ENCODE measurements at regions not wholly inside any gene's neighbourhood (a gene's known extent, or its start where the extent isn't known, plus 50 kb on each side); places are given as distances from the start of the nearest gene placed in this dataset.
"Not testable (repeated sequence)": the region's sequence is repeated elsewhere in the genome, so short reads cannot be mapped to it uniquely, and the experiment has no call there.

DNA sequence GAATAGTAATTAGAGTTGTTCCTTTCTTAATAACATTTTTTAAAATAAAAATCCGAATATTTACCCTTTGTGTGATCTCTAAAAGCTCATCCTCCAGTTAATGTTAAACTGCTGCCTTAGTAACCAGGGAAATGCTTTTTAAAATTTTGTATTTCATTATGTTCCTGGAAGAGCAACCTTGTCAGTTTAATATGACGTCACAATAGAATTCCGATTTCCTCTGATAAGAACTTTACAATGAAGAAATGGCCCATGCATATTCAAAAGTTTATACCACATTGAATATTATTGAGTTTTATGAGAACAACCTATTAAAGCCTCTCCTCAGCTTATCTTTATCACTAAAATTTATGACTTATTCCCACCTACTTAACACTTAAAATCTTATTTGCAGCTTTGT lies 1566.6 kb downstream of the EFNB2 start:
- DNase-seq: no peak

DNA sequence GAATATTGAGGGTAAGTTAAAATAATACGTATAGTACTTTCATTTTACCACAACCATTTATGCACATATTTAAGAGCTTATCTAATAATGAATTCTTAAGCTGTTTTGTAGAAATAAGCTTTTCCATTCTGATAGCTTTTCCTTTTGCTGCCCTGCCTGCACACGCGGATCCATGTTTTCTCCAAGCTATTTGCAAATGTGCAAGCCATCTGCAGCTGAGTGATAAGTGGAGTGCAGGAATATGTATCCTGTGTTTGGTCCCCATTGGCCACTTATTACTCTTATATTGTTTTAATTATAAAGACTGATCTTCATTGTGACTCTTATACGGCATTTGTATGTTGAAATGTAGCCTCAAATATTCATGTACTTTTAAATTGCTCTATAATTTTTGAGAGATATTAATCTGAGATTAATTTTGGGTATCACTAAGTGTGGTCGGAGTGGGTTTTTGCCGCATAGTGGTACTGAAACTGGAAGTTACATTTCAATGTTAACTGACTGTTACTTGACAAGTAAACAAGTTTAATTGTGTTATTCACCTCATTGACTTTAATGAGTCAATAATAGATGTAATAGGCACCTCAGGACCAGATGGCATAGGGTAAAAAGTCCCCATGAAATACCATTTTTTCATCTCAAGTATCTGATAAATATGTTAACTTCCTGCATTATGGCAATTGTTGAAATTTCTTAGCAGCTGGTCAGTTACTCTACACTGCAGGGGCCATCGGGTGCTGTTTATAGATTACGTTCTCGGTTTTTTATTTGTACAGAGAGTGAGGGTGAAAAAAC lies 1567.4 kb downstream of the EFNB2 start:
- DNase-seq: no peak

DNA sequence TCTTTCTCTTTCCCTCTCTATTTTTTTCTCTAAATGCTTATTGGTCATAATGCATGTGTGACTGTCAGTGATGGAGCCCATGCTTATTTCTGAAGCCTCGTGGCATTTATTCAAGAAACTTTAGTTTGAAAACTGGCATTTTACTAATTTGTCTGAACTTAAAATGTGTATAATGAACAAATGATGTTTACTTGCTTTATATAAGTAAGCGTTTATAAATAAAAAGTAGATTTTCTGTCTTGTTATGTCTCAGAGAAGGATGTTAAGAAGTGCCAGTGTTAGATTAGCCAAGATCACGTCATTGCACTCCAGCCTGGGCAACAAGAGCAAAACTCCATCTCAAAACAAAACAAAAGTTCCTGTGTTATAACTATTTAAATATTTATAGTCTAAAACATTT lies 1568.1 kb downstream of the EFNB2 start:
- DNase-seq: no peak

DNA sequence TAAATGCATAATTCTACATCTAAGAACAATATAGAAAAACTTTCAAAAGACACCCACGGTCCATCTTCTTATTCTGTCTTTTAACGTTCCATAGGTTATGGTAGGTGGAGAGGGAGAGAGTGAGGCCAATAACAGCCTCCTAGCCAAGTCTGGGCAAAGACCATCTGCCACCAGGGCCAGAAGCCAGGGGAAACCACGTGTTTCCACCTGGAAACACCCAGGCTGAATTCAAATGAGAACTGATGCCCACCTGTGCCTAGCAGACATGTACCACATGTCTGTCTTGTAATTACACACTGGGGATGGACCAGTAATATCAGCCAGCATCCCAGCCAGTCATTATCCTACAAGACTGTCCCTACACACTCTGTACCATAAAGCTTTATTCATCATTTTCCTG lies 1573.1 kb downstream of the EFNB2 start:
- no peak for DNase-seq

DNA sequence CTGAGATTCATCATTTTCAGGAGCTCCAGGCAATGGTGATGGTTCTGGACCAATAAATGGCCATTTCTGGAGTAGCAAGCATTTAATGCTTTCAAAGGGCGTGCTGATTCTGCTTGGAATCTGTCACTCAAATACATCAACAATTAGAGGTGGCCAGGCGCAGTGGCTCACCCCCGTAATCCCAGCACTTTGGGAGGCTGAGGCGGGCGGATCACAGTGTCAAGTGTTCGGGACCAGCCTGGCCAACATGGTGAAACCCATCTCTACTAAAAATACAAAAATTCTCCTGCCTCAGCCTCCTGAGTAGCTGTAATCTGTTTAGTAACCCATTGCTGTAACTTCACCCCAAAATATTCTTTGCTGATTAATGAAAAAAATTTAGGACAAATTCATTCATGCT lies 1574.2 kb downstream of the EFNB2 start:
- DNase-seq: no peak

DNA sequence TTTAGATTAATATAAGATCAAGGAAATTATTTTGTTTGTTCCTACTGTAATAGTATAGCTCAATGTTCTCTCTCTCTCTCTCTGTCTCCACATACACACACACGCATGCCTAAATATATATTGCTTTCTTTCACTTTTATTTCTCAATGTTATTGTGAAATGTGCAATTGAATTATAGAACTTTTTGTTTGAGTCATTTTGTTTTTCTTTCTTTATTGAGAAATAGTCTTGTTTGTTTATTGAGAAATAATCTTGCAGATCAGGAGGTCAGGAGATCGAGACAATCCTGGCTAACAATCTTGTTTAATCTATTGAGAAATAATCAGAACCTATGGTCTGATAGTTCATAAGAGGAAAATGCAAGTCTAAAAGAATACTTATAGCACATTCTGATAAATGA lies 1581.3 kb downstream of the EFNB2 start:
- no peak for DNase-seq

DNA sequence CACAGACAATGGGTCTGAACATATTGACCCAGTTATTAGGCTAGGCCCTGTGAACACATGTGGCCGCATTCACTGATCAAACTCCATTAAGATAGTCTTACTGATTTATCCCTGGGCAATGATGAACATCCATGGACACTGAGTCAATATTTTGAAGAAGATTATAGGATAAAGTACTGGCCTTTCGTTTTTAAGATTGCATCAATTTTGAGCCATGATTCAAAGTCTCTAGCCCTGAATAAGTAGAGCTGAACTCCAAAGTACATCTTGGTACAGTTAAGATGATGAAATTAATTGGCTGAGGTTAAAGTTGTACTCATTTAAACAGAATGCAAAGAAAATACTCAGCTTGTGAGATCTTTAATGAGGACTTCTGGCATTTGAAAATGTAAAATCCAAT lies 1581.9 kb downstream of the EFNB2 start:
- no peak for DNase-seq

DNA sequence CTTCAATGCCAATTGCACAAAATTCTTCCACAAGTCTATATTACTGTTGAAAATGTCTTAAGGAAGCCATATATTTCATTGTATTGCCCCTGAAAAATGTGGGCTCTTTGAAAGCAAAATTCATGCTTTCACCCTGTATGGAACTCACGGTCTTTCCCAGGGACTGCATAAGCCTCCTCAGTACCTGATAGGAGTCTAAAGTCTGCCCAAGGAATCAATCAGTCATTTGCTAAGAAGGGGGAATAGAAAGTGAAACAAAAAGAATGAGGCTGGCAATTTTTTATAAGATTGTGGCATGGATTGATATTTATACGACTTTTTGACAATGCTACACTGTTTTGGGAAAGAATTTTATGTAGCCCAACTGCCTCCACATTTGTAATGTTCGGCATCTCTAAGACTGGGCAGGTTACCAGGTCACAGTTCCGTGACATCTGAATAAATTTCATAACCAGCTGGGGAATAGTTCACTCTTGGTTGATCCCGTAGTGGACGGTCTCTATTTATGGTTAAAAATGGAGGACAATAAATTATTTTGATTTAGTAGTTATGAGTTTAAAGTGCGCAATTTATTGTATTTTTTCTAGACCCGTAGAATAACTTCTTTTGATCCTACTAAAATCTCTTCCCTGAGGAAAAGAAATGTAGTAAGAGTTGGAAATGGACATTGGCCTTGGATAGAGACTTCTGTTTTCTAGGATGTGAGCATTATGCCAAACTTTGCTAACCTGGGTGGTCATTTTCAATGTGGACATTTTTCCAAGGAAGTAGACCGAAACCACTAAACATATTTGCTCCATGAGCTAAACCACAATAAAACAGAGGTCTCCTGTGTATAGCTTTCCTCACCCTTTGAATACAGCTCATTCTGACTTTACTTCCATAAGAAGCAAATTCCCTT lies 1585.4 kb downstream of the EFNB2 start:
- no peak for DNase-seq

DNA sequence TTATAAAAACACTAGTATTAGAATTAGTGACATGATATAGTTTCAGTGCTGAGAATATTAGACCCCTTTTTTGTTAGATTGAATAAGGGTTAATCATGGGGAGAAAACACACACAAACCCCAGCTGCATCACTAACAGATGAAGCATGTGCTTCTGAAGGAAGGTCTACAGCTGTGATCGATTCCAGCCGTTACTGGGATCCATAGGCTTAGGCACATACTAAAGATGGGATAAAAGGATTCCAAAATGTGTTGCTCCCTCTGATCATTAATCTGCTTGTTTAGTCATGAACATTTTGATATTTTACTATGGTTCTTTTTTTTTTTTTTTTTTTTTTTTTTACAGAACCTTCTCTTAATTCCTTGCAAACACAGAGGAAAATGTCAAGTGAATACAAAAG lies 1591.3 kb downstream of the EFNB2 start:
- DNase-seq: no peak

DNA sequence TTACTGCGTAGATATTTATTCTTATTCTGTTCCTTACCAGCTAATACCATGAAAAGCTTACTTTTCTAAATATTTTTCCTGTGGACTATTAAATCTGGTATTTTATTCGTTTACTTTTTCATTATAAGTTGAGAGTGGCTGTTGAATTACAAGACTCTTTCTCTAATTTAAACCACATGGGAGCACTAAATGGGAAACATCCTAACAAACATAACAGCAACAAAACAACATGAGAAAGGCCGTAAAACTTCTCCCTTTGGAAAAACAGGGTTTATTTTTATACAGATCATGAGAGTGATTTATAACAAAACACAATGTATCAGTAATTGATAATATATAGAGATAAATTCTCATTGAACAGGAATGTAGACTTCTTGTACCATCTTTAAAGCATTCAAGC lies 1592.1 kb downstream of the EFNB2 start:
- DNase-seq: no peak

DNA sequence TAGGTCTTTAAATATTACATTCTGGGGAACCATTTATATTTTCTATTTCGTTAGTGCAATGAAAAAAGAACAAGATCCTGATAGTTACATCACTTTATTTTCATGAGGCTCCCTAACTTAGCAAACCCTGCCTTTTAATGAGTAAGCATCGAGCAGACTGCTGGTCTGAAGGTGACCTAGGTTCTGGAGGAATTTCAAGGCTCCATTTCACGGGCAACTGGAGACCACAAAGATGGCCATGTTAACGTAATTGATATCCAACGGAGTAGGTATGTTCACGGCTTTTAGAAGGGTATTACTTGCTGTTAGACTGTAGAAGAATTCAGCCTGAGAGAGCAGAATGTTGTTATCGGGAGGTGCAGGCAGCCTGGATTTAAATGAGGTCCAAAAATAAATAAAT lies 1597.6 kb downstream of the EFNB2 start:
- no peak for DNase-seq

DNA sequence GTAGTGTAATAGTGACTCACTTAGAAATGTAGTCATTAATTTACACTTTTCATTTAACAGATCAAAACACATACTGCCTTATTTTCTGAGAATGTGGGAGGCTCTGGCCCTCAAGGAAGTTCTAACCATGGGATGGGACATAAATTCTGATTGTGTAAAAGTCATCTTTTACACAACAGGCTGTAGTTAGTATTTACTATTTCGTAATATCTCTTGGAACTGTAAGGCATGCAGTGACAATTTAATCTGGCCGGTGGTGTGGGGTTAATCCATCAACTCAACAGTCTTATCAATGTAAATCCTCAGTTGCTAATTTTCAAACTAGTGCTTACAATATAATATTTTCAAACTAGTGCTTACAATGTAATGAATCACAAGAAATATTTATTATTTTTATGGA lies 1599.2 kb downstream of the EFNB2 start:
- no peak for DNase-seq

DNA sequence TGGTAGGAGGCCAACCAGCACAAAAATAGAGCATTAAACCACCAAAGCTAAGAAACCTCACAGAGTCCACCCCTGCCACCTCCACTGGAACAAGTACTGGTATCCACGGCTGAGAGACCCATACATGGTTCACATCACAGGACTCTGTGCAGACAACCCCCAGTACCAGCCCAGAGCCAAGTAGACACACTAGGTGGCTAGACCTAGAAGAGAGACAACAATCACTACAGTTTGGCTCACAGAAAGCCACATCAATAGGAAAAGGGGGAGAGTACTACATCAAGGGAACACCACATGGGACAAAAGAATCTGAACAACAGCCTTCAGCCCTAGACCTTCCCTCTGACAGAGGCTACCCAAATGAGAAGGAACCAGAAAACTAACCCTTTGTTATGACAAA lies 1614.9 kb downstream of the EFNB2 start:
- not testable (repeated sequence) for DNase-seq

DNA sequence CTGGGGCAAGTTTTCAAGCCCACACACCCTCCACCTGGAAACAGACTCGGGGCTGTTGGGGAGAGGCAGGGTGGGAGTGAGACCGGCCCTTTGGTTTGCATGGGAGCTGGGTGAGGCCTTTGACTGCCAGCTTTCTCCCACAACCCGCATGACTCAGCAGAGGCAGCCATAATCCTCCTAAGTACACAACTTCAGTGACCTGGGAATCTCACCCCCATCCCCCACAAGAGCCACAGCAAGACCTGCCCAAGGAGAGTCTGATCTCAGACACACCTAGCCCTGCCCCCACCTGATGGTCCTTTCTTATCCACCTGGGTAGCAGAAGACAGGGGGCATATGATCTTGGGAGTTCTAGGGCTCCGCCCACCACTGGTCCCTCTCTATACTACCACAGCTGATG lies 1615.4 kb downstream of the EFNB2 start:
- DNase-seq: no peak

DNA sequence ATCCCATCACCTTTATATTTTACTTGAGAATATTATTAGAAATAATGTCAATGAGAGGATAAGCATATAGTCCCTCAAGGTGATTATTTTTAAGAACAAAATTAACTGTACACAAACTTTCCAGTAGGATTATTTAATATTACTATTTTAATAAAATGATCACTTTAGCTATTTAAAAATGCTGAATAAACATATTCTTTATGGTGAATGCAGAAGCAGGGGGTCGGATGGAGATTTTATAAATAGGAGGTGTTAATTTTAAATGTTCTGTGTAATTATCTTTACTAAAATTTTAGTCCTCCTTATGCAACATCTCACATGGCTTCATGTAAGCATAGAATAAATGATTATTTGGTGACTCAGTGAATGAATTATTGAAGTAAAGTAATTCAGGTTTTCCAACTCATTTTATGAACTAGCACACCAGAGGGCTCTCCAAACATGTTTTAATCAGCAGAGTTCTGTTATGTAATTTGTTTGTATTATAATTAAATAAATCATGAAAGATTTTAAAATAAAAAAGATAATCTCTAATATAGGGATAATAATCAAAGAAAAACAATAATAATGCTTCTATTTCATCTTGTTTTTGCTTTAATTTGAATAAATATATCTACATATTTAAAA lies 1635.2 kb downstream of the EFNB2 start:
- no peak for DNase-seq

DNA sequence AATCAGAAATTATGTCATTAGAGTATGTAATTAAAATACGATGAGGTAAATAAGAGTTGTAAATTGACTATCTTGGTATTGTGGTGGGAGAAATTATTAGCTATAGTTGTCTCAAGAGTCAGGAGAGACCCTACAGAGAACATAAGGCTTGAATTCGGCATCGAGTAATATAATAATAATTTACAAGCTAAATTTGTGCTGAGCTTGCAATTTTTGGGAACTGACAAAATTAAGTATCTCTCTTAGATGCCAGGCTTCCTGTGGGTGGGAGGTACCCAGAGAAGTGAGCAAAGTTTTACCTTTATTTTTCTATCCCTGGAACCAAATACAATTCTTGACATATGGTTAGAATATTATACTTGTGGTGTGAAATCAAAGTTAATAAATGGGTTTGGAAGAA lies 1637.0 kb downstream of the EFNB2 start:
- DNase-seq: no peak

DNA sequence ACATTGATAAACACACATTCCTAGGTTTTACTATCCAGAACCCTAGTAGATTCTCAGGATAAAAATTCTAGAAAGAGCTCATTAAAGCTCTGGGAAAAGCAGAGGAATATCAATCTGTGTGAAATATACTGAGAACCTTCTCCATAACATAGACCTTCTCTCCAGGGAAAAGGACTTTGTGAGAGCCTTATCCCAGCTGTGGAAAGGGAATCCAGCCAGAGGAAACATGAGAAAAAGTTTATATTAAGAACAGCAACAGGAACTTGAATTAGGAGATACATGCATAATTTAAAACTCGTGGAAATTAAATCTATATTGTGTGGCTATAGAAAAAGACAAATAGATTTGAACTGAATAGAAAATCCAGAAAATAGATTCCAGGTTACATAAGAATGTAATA lies 1639.9 kb downstream of the EFNB2 start:
- DNase-seq: no peak

DNA sequence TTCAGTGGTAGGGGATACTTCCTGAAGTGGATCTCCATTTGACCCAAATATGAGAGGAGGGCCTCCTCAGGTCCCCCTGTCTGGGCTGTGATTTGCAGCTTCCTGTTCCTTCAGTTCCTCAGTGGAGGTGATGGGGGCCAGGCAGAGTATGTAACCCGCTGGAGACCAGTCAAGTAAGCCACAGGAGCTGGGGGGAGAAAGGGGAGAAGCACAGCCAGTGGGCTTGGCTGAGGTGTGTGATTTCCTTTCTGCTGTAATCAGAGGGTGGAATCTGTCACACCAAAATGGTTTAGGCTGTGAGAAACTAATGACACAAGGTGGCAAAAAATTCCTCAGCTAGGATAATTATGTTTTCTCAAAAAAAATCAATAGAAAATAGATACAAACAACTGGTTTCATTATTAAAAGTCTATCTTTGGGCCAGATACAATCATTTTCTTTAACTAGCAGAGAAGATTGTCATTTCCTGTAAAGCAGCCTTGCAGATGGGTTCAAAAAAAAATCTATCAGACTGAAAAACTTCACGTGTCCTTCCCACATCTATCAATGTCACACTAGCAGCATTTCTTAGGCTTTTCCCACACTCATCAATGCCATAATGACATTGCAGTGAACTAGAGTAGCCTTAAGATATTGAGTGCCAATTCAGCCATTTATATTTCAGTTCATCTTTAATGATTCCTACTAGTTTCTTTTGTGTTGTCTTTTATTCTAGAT lies 1660.3 kb downstream of the EFNB2 start:
- no peak for DNase-seq

DNA sequence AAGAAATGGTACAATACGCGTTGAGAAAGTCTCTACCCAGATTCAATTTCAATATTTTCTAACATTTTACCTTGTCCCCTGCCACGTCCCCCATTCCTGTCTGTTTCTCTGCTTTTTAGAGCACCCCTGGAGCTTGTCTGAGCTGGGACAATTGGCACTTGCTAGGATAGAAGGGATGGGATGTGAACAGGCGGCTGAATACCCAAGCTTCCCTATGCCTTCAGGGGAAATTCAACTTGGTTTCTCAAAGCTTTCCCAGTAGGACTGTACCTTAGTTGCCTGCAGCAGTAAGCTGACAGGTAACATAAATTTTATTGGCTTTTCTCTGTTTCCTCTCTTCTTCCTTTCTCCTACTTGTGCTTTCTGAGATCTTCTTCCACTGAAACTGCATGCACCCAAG lies 1663.3 kb downstream of the EFNB2 start:
- DNase-seq: no peak

DNA sequence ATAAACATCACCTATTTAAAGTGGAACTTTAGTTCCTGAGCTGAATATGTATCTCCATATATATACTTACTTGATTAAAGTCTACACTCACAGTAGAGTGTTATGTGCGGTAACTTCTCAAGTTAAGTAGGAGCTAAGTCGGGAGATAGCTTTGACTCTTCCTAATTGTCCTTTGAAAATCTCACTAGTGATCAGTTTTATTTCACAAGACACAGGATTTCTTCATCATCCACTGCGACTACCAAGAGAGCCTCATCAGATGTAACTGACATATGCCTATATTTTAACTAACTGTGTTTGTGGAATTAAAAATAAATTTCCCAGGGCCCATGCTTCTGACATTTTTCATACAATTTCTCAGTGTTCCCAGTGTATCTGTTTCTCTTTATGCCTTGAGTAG lies 1664.0 kb downstream of the EFNB2 start:
- DNase-seq: no peak

DNA sequence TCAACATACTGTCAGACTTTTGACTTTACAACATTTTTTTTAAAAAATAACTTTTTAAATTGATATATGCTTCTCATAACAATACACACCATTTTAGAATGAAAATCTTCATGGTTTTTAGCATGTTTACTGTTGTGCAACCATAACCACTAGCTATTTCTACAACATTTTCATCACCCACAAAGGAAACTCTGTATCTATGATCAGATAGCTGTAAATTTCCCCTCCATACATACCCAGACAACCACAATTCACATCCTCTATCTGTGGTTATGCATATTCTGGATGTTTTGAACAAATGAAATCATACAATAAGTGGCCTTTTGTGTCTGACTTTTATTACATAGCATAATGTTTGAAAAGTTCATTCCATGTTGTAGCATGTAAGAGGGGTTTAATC lies 1666.0 kb downstream of the EFNB2 start:
- no peak for DNase-seq

DNA sequence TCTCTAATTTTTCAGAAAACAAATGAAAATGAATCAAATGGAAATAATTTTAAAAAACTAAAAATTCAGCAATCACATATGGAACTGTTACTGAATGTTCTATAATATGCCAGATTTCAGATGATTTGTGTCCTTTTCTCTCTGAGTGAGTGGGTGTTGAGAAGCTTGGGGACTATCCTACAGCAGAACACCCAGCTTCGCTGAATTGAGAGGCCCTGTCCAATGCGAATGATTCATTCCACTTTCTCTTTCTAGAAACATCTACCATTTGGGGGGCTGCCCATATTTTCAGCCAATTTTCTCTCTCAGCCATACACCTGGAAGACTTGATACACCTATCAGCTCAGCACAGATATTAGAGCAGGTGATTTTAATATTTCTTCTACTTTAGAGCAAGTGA lies 1666.7 kb downstream of the EFNB2 start:
- no peak for DNase-seq

DNA sequence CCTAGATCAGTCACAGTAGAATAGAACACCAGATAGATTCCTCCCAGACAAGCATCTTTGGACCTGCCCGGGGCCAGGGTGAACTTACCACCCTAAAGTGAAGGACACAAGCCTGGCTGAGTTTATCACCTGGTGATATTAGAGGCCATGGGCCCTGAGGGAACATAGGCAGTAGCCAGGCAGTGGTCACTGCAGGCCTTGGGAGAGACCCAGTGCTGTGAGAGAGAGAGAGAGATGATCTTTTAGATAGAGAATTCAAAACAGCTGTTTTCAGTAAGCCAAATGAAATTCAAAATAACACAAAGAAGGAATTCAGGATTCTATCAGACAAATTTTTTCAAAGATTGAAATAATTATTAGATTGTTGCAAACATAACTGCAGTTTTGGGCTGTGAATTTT lies 1679.9 kb downstream of the EFNB2 start:
- DNase-seq: no peak

Data from NCI-H345 (cell line).